Globus pallidus (tissue), 1 donor: ENCODE measurements at regions not wholly inside any gene's neighbourhood (a gene's known extent, or its start where the extent isn't known, plus 50 kb on each side); places are given as distances from the start of the nearest gene placed in this dataset.

Experiments
- DNase-seq: peaks from one replicate; pipeline ENCODE4 v3.0.0-alpha.2; 2015; ENCODE audit warnings: low spot score

- DNase-seq: no peak
Measured at GRCh38 chr17:77379065-77379428, 238.3 kb downstream of the SEC14L1 start.

- peak; percentile 42 for DNase-seq
Measured at GRCh38 chr17:77379832-77380231, 239.1 kb downstream of the SEC14L1 start.

- no peak for DNase-seq
Measured at GRCh38 chr17:77380395-77381184, 239.8 kb downstream of the SEC14L1 start.

- DNase-seq: no peak
Measured at GRCh38 chr17:77381185-77381700, 240.5 kb downstream of the SEC14L1 start.

- no peak for DNase-seq
Measured at GRCh38 chr17:77381731-77382130, 241.0 kb downstream of the SEC14L1 start.

GRCh38 chr17:77382356-77382911 lies 241.7 kb downstream of the SEC14L1 start:
- no peak for DNase-seq

- no peak for DNase-seq
Measured at GRCh38 chr17:77382966-77383612, 242.3 kb downstream of the SEC14L1 start.

- no peak for DNase-seq
Measured at GRCh38 chr17:77383613-77384608, 243.1 kb downstream of the SEC14L1 start.

GRCh38 chr17:77385750-77386501 lies 245.2 kb downstream of the SEC14L1 start:
- no peak for DNase-seq

GRCh38 chr17:77386502-77387192 lies 245.9 kb downstream of the SEC14L1 start:
- no peak for DNase-seq

GRCh38 chr17:77387891-77388290 lies 247.1 kb downstream of the SEC14L1 start:
- DNase-seq: no peak

- no peak for DNase-seq
Measured at GRCh38 chr17:77388384-77389306, 247.9 kb downstream of the SEC14L1 start.

GRCh38 chr17:77390870-77391269 lies 250.1 kb downstream of the SEC14L1 start:
- DNase-seq: no peak

- DNase-seq: no peak
Measured at GRCh38 chr17:77391668-77392375, 251.1 kb downstream of the SEC14L1 start.

GRCh38 chr17:77392376-77393273 lies 251.9 kb downstream of the SEC14L1 start:
- peak; percentile 35 for DNase-seq

GRCh38 chr17:77393274-77393600 lies 252.5 kb downstream of the SEC14L1 start:
- no peak for DNase-seq

- no peak for DNase-seq
Measured at GRCh38 chr17:77393867-77394539, 253.2 kb downstream of the SEC14L1 start.
